PC-9 (cell line): ENCODE measurements at regions not wholly inside any gene's neighbourhood (a gene's known extent, or its start where the extent isn't known, plus 50 kb on each side); places are given as distances from the start of the nearest gene placed in this dataset.
A peak's percentile ranks its signal among the peaks of the same experiment; 100 is the strongest.

Experiments used
- BruUV-seq: library from RNA; stranded (reverse); fragments of 400-500 nt; replicated peaks from 2 replicates; lab custom pipeline; 2021; lab: Mats Ljungman, UMichigan
- CTCF ChIA-PET: fragments of 300-600 bp; sonication (Branson Sonifier 250); formaldehyde crosslinking; loops from one replicate; lab custom pipeline; 2022; ENCODE audit warnings: antibody characterized with exemption; lab: Charles Lee
- POLR2A ChIA-PET: fragments of 300-600 bp; sonication (Branson Sonifier 250); formaldehyde crosslinking; loops from one replicate; lab custom pipeline; 2022; ENCODE audit warnings: antibody characterized with exemption; ENCODE audit not compliant: unreplicated experiment; lab: Charles Lee
- DNase-seq, 2 experiments: peaks; one replicate each; pipeline versions ENCODE4 v3.0.0 to v3.0.0-alpha.2; 2015 to 2022; ENCODE audit warnings: mixed read lengths in 1 of 2
- H2AFZ ChIP-seq: fragments of 200-600 bp; sonication (generic); 2 replicates; pipeline ENCODE4 v1.8.1; 2017; ENCODE audit warnings: antibody characterized with exemption
- H3F3A ChIP-seq: fragments of 200-600 bp; sonication (generic); 2 replicates; pipeline ENCODE4 v1.8.1; 2017; ENCODE audit warnings: antibody characterized with exemption, mild to moderate bottlenecking, low read depth; ENCODE audit not compliant: insufficient read depth
- H3K27ac ChIP-seq: fragments of 200-600 bp; sonication (generic); 2 replicates; pipeline ENCODE4 v1.6.1; 2016; ENCODE audit warnings: mixed run types
- H3K27me3 ChIP-seq: fragments of 200-600 bp; sonication (generic); 2 replicates; pipeline ENCODE4 v1.6.1; 2016; ENCODE audit warnings: low read depth, mixed run types; ENCODE audit not compliant: insufficient read depth
- H3K36me3 ChIP-seq: fragments of 200-600 bp; sonication (generic); 2 replicates; pipeline ENCODE4 v1.6.1; 2016; ENCODE audit warnings: low read depth, mixed run types
- H3K4me1 ChIP-seq: fragments of 200-600 bp; sonication (generic); replicated peaks from 2 replicates; pipeline ENCODE4 v1.6.1; 2016; ENCODE audit warnings: mixed run types; ENCODE audit not compliant: insufficient read depth
- H3K4me2 ChIP-seq: fragments of 200-600 bp; sonication (generic); 2 replicates; pipeline ENCODE4 v1.6.1; 2017; ENCODE audit warnings: mixed run types
- H3K4me3 ChIP-seq: fragments of 200-600 bp; sonication (generic); 2 replicates; pipeline ENCODE4 v1.6.1; 2016; ENCODE audit warnings: mixed run types
- H3K79me2 ChIP-seq: fragments of 200-600 bp; sonication (generic); 2 replicates; pipeline ENCODE4 v1.6.1; 2017; ENCODE audit warnings: low read depth, mixed run types
- H3K9me2 ChIP-seq: fragments of 200-600 bp; sonication (generic); 2 replicates; pipeline ENCODE4 v1.8.1; 2017; ENCODE audit warnings: mild to moderate bottlenecking; ENCODE audit not compliant: insufficient read depth
- H3K9me3 ChIP-seq: fragments of 200-600 bp; sonication (generic); 2 replicates; pipeline ENCODE4 v1.8.1; 2016; ENCODE audit warnings: low read depth; ENCODE audit not compliant: insufficient read depth
- H4K20me1 ChIP-seq: fragments of 200-600 bp; sonication (generic); 2 replicates; pipeline ENCODE4 v1.8.1; 2017; ENCODE audit not compliant: insufficient read depth
- CTCF ChIP-seq: fragments of 200-600 bp; sonication (generic); conservative IDR thresholded peaks from 2 replicates; pipeline ENCODE4 v1.6.1; 2017; ENCODE audit warnings: mixed run types, antibody characterized with exemption, mild to moderate bottlenecking, moderate library complexity
- EZH2 ChIP-seq: fragments of 200-600 bp; sonication (generic); IDR thresholded peaks from 2 replicates; pipeline ENCODE4 v1.8.0; 2017; ENCODE audit warnings: antibody characterized with exemption, low read depth
- intact Hi-C: fragments of 100-400 bp; cut with micrococcal nuclease; formaldehyde crosslinking; loops from one replicate; pipeline ENCODE4 v1.10.0; 2022; ENCODE audit not compliant: unreplicated experiment

GRCh38 chr3:163039636-163040035, 1543.0 kb downstream of the OTOL1 start:
- Histone ChIP-seq H3K9me3 (no peaks in the 10 kb centered on the region), H2AFZ (no peak overlapping the region), H3K36me3 (no peaks in the 10 kb centered on the region), H3K79me2 (no peaks in the 10 kb centered on the region), H4K20me1 (no peaks in the 10 kb centered on the region), H3K9me2 (no peaks in the 10 kb centered on the region), H3F3A (no peaks in the 10 kb centered on the region), H3K4me2 (no peak overlapping the region), H3K4me1 (no peaks in the 10 kb centered on the region), H3K27me3 (no peaks in the 10 kb centered on the region), H3K4me3 (no peak overlapping the region), H3K27ac (no peak overlapping the region)
- CTCF ChIA-PET, result no interaction called here
- TF ChIP-seq EZH2, result no peak
- no peak for TF ChIP-seq CTCF
- intact Hi-C loops, result loop anchor here (5.0 to 10.0 kb wide), 2 partner anchors 755 to 1187 kb away; no protein-coding TSS in a partner anchor
- POLR2A ChIA-PET, result no interaction called here
- no TSS peak for BruUV-seq
- DNase-seq, result no peak

DNA sequence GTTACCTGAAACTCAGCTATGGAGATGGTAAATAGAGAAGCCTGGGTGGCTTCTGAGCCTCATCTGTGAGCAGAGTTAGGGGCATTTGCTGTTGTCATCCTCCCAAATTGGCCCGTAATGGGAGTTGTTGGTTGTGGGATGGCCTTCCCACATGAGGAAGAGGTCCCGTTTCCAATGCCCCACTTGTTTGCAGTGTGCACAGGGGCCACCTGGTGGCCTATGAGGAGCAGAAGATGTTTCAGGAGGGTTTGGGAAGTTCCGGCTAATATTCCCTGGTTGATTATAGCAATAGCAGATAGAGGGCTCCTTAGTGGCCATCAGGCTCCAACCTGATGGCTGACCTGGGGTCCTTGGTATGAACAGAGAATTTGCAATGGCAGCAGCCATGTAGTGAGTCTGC, 1546.5 kb downstream of the OTOL1 start:
- Histone ChIP-seq H3K27me3 (no peaks in the 10 kb centered on the region), H3K36me3 (no peaks in the 10 kb centered on the region), H3K9me3 (no peaks in the 10 kb centered on the region), H3K79me2 (no peaks in the 10 kb centered on the region), H3K4me1 (no peaks in the 10 kb centered on the region), H4K20me1 (no peaks in the 10 kb centered on the region), H3K4me2 (no peak overlapping the region), H3K4me3 (no peak overlapping the region), H3F3A (no peaks in the 10 kb centered on the region), H2AFZ (no peak overlapping the region), H3K27ac (no peak overlapping the region), H3K9me2 (no peaks in the 10 kb centered on the region)
- CTCF ChIA-PET, result no interaction called here
- TF ChIP-seq CTCF (peak; percentile 51), EZH2 (no peak)
- BruUV-seq, result no TSS peak
- intact Hi-C loops, result loop anchor here (5.0 to 10.0 kb wide), 2 partner anchors 758 to 1191 kb away; no protein-coding TSS in a partner anchor
- DNase-seq, result no peak
- POLR2A ChIA-PET, result no interaction called here

DNA sequence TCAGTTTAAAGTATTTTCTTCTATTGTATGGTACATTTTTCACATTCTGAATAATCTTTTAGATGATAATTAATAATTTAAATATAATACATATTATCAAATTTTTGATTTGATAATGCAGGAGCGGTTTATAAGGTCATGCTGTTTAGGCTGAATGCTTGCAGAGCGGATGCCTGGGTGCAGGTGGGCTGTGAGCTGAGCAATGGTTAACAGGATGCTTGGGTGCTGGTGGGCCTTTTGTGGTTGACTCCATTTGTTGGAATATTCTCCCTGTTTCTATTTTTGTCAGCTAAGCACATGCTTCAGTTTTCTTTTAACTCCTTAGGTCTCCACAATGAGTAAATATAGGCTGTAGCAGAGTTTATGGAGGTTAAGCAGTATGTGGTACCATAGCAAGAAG, 1549.3 kb downstream of the OTOL1 start:
- ChIA-PET POLR2A (no interaction called here), CTCF (no interaction called here)
- H3K79me2 ChIP-seq, result no peaks in the 10 kb centered on the region
- no peaks in the 10 kb centered on the region for H3K36me3 ChIP-seq
- BruUV-seq, result no TSS peak
- DNase-seq, result no peak
- intact Hi-C loops, result loop anchor here (10.0 kb wide), 1 partner anchor 761 kb away; no protein-coding TSS in a partner anchor
- no peaks in the 10 kb centered on the region for H3K4me1 ChIP-seq
- no peaks in the 10 kb centered on the region for H3F3A ChIP-seq
- TF ChIP-seq CTCF (no peak), EZH2 (no peak)
- no peak overlapping the region for H2AFZ ChIP-seq
- H3K9me3 ChIP-seq, result no peaks in the 10 kb centered on the region
- no peak overlapping the region for H3K4me3 ChIP-seq
- H3K27ac ChIP-seq, result no peak overlapping the region
- no peaks in the 10 kb centered on the region for H3K27me3 ChIP-seq
- no peak overlapping the region for H3K4me2 ChIP-seq
- no peaks in the 10 kb centered on the region for H3K9me2 ChIP-seq
- H4K20me1 ChIP-seq, result no peaks in the 10 kb centered on the region
